Liver (tissue), 8 donors: ENCODE measurements at regions not wholly inside any gene's neighbourhood (a gene's known extent, or its start where the extent isn't known, plus 50 kb on each side); places are given as distances from the start of the nearest gene placed in this dataset.

Experiments used
- DNase-seq: peaks from one replicate; pipeline ENCODE4 v3.0.0-alpha.2; 2017; ENCODE audit warnings: low spot score
- H3K27ac ChIP-seq, 2 donors: one replicate each; pipeline ENCODE4 v1.7.0; 2013; ENCODE audit warnings: inconsistent platforms in 2 of 2, low read length in 2 of 2, control low read depth in 1 of 2, low read depth in 1 of 2, mild to moderate bottlenecking in 1 of 2
- H3K27me3 ChIP-seq, 4 donors: one replicate each; pipeline versions ENCODE4 v1.6.1 to v1.7.0; 2013; ENCODE audit warnings: low read length in 3 of 4, inconsistent platforms in 1 of 4, mild to moderate bottlenecking in 1 of 4, moderate library complexity in 1 of 4; ENCODE audit not compliant: control insufficient read depth in 4 of 4, insufficient read depth in 4 of 4
- H3K36me3 ChIP-seq, 4 donors: one replicate each; pipeline versions ENCODE4 v1.6.1 to v1.7.0; 2013; ENCODE audit warnings: low read length in 3 of 4, mild to moderate bottlenecking in 3 of 4, low read depth in 1 of 4, moderate library complexity in 1 of 4; ENCODE audit not compliant: control insufficient read depth in 4 of 4, insufficient read depth in 3 of 4
- H3K4me1 ChIP-seq, 4 donors: one replicate each; pipeline versions ENCODE4 v1.6.1 to v1.7.0; 2013; ENCODE audit warnings: low read length in 3 of 4, mild to moderate bottlenecking in 3 of 4, moderate library complexity in 1 of 4; ENCODE audit not compliant: control insufficient read depth in 4 of 4, insufficient read depth in 4 of 4
- H3K4me3 ChIP-seq, 3 donors: one replicate each; pipeline versions ENCODE4 v1.6.1 to v1.7.0; 2013; ENCODE audit warnings: low read length in 3 of 3, control low read depth in 1 of 3, low read depth in 1 of 3, mild to moderate bottlenecking in 1 of 3
- H3K9ac ChIP-seq, 2 donors: one replicate each; pipeline ENCODE4 v1.7.0; 2013; ENCODE audit warnings: low read length in 2 of 2, mild to moderate bottlenecking in 2 of 2, moderate library complexity in 2 of 2, control low read depth in 1 of 2, low read depth in 1 of 2
- H3K9me3 ChIP-seq, 4 donors: one replicate each; pipeline versions ENCODE4 v1.6.1 to v1.7.0; 2013; ENCODE audit warnings: low read length in 3 of 4; ENCODE audit not compliant: control insufficient read depth in 4 of 4
- ATF3 ChIP-seq: IDR thresholded peaks from 2 replicates; pipeline ENCODE4 v1.6.1; 2016; ENCODE audit warnings: antibody characterized with exemption
- CTCF ChIP-seq: fragments of 150-350 bp; IDR thresholded peaks from 2 replicates; pipeline ENCODE4 v1.5.1; 2017; ENCODE audit warnings: improper control_type of control experiment, low read depth, low read length; ENCODE audit not compliant: missing input control
- EGR1 ChIP-seq, 2 donors: IDR thresholded peaks; 2 replicates each; pipeline ENCODE4 v1.6.1; 2016 to 2018; ENCODE audit warnings: antibody characterized with exemption in 2 of 2, low read depth in 2 of 2
- FOXA1 ChIP-seq: IDR thresholded peaks from 2 replicates; pipeline ENCODE4 v1.6.1; 2016; ENCODE audit warnings: antibody characterized with exemption
- FOXA2 ChIP-seq: IDR thresholded peaks from 2 replicates; pipeline ENCODE4 v1.6.1; 2016; ENCODE audit warnings: antibody characterized with exemption
- GABPA ChIP-seq, 2 donors: IDR thresholded peaks in 1 of 2; conservative IDR thresholded peaks in 1 of 2; 2 replicates each; pipeline ENCODE4 v1.6.1; 2016; ENCODE audit warnings: antibody characterized with exemption in 2 of 2, mild to moderate bottlenecking in 1 of 2, moderate library complexity in 1 of 2
- HNF4A ChIP-seq, 2 donors: conservative IDR thresholded peaks; 2 replicates each; pipeline ENCODE4 v1.6.1; 2016; ENCODE audit warnings: antibody characterized with exemption in 2 of 2, mild to moderate bottlenecking in 2 of 2
- HNF4G ChIP-seq: IDR thresholded peaks from 2 replicates; pipeline ENCODE4 v1.6.1; 2016; ENCODE audit warnings: antibody characterized with exemption
- JUND ChIP-seq, 2 donors: IDR thresholded peaks; 2 replicates each; pipeline ENCODE4 v1.6.1; 2016; ENCODE audit warnings: antibody characterized with exemption in 2 of 2
- MAX ChIP-seq: IDR thresholded peaks from 2 replicates; pipeline ENCODE4 v1.6.1; 2016; ENCODE audit warnings: antibody characterized with exemption
- NR2F2 ChIP-seq: IDR thresholded peaks from 2 replicates; pipeline ENCODE4 v1.6.1; 2016; ENCODE audit warnings: antibody characterized with exemption
- RAD21 ChIP-seq, 2 donors: IDR thresholded peaks; 2 replicates each; pipeline ENCODE4 v1.6.1; 2016; ENCODE audit warnings: antibody characterized with exemption in 2 of 2, mild to moderate bottlenecking in 2 of 2
- REST ChIP-seq: IDR thresholded peaks from 2 replicates; pipeline ENCODE4 v1.6.1; 2016; ENCODE audit warnings: antibody characterized with exemption, mild to moderate bottlenecking
- RXRA ChIP-seq, 2 donors: IDR thresholded peaks; 2 replicates each; pipeline ENCODE4 v1.6.1; 2017 to 2018; ENCODE audit warnings: antibody characterized with exemption in 2 of 2, mild to moderate bottlenecking in 1 of 2
- SP1 ChIP-seq: IDR thresholded peaks from 2 replicates; pipeline ENCODE4 v1.6.1; 2018; ENCODE audit warnings: antibody characterized with exemption, mild to moderate bottlenecking
- TAF1 ChIP-seq: conservative IDR thresholded peaks from 2 replicates; pipeline ENCODE4 v1.6.1; 2016; ENCODE audit warnings: antibody characterized with exemption, mild to moderate bottlenecking
- YY1 ChIP-seq: IDR thresholded peaks from 2 replicates; pipeline ENCODE4 v1.6.1; 2016; ENCODE audit warnings: antibody characterized with exemption, mild to moderate bottlenecking
- ZBTB33 ChIP-seq: IDR thresholded peaks from 2 replicates; pipeline ENCODE4 v1.6.1; 2016; ENCODE audit warnings: antibody characterized with exemption
- WGBS: extraction: QIAGEN DNeasy Blood & Tissue Kit; methylation state at CpG from one replicate; pipeline ENCODE4 v1.1.7; 2013; 5-methylcytosine and 5-hydroxymethylcytosine counted together
- donor health status: healthy.
- donor health status: healthy.
- donor health status: healthy.
- donor health status: healthy.
- donor health status: healthy.

GRCh38 chr1:191419842-191420241 lies 738.4 kb upstream of the RGS18 start:
- TF ChIP-seq HNF4A (conservative IDR thresholded peaks at IDR 0.05): no peak
- TF ChIP-seq FOXA1: no peak
- TF ChIP-seq HNF4G: no peak
- TF ChIP-seq ZBTB33: no peak
- TF ChIP-seq EGR1 (IDR thresholded peaks at IDR 0.05; ENCODE audit: low read depth in 2 of 2): no peak
- no peak for TF ChIP-seq RXRA (IDR thresholded peaks at IDR 0.05)
- no peak for TF ChIP-seq JUND (IDR thresholded peaks at IDR 0.05)
- TF ChIP-seq SP1: no peak
- H3K9me3 ChIP-seq: no peaks in the 10 kb centered on the region
- no peaks in the 10 kb centered on the region for H3K4me1 ChIP-seq
- no peak overlapping the region for H3K4me3 ChIP-seq
- no peaks in the 10 kb centered on the region for H3K36me3 ChIP-seq
- no peak for DNase-seq
- WGBS: 56% methylated on average over 1 of the region's 1 CpG
- H3K27me3 ChIP-seq: no peaks in the 10 kb centered on the region
- no peak overlapping the region for H3K27ac ChIP-seq
- no peak overlapping the region for H3K9ac ChIP-seq

GRCh38 chr1:191427593-191427992 lies 730.7 kb upstream of the RGS18 start:
- WGBS: 64% methylated on average over 3 of the region's 3 CpGs
- Histone ChIP-seq H3K36me3 (no peaks in the 10 kb centered on the region), H3K27ac (no peak overlapping the region), H3K9ac (no peak overlapping the region), H3K4me1 (no peaks in the 10 kb centered on the region), H3K4me3 (no peak overlapping the region), H3K9me3 (peaks cover 0 to 1% (median 0%) of the 10 kb centered on the region in 4 donors), H3K27me3 (peaks cover 0 to 2% (median 0%) of the 10 kb centered on the region in 4 donors)
- TF ChIP-seq MAX (no peak), TAF1 (no peak), JUND (IDR thresholded peaks at IDR 0.05) (no peak), ATF3 (no peak), REST (no peak), GABPA (IDR thresholded peaks at IDR 0.05 in 1 of 2, conservative IDR thresholded peaks at IDR 0.05 in 1 of 2) (no peak), FOXA1 (no peak), YY1 (no peak), NR2F2 (no peak), HNF4G (no peak), EGR1 (IDR thresholded peaks at IDR 0.05; ENCODE audit: low read depth in 2 of 2) (no peak), SP1 (no peak), RXRA (IDR thresholded peaks at IDR 0.05) (no peak), FOXA2 (no peak), HNF4A (conservative IDR thresholded peaks at IDR 0.05) (no peak), ZBTB33 (no peak), RAD21 (IDR thresholded peaks at IDR 0.05) (no peak), CTCF (no peak)
- DNase-seq: no peak
